ENCODE measurements at regions not wholly inside any gene's neighbourhood (a gene's known extent, or its start where the extent isn't known, plus 50 kb on each side); places are given as distances from the start of the nearest gene placed in this dataset.

DNA sequence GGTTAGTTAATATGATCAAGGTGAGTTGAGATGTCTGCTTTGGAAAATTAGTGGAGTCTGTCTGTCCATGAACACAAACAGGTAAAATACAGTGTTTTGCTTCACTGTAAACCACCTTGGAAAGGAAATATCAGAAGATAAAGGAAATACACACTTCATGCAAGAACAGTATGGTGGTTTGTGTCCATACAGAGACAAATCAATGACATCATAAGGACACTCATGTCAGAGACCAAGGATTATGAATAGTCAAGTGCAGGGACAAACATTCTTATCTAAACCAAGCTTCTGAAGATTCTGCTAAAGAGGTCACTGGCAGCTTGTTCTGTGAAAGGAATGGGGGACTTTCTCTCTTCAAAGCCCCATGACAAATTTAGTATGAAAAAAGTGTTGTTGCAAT is 322.9 kb upstream of the F9 start:
- no peaks in the 10 kb centered on the region for H3K9me3 ChIP-seq (ENCODE audit: control insufficient read depth, low read length)
- H2BK15ac ChIP-seq (ENCODE audit: low read depth, poor library complexity, severe bottlenecking) = no peak overlapping the region
- no peak overlapping the region for H3K4ac ChIP-seq (ENCODE audit: low read depth in 1 of 2, low read length in 2 of 2)

DNA sequence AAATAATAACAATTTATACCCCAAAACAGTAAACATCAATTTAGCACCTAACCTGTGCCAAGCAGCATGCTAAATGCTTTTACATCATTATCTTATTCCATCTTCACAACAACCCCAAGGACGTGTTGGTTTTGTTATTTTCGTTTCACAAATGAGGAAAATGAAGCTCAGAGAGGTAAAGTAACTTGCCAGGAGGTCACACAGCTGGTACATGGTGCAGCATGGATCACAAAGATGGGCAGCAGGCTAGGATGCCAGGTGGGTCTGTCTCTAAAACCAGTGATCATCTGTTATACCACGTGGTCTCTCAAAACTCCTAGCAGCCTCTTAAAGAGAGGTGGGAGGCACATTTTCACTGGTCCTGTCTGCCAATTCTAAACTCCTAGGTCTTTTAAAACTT is 323.6 kb upstream of the F9 start:
- Histone ChIP-seq H2BK120ac (ENCODE audit: low read depth, low read length) (no peak overlapping the region), H4K8ac (ENCODE audit: low read length) (no peak overlapping the region), H2AK5ac (ENCODE audit: low read length, severe bottlenecking) (no peak overlapping the region), H3K23ac (ENCODE audit: low read length in 2 of 2) (no peak overlapping the region), H3K4me2 (ENCODE audit: low read length, poor library complexity, severe bottlenecking) (no peak overlapping the region), H2BK5ac (ENCODE audit: low read depth, low read length, poor library complexity, severe bottlenecking) (no peak overlapping the region), H3K14ac (ENCODE audit: low read length in 2 of 2) (no peak overlapping the region), H3K4ac (ENCODE audit: low read depth in 1 of 2, low read length in 2 of 2) (no peak overlapping the region), H3K36me3 (ENCODE audit: control insufficient read depth in 1 of 2, insufficient read depth in 2 of 2, low read depth in 1 of 2, low read length in 2 of 2) (no peaks in the 10 kb centered on the region), H3K4me1 (ENCODE audit: control insufficient read depth, insufficient read depth, low read depth, low read length) (peaks cover 9% of the 10 kb centered on the region), H3K27me3 (ENCODE audit: control insufficient read depth in 1 of 2, insufficient read depth in 1 of 2, low read length in 2 of 2) (peaks cover 38% of the 10 kb centered on the region in 2 experiments), H2BK12ac (ENCODE audit: low read length in 2 of 2) (no peak overlapping the region), H2AFZ (ENCODE audit: low read depth, low read length) (no peak overlapping the region), H3K4me3 (ENCODE audit: insufficient read depth in 1 of 2, low read depth in 1 of 2, low read length in 2 of 2) (no peak overlapping the region), H2BK15ac (ENCODE audit: low read depth, poor library complexity, severe bottlenecking) (no peak overlapping the region), H3K9ac (ENCODE audit: low read length) (no peak overlapping the region), H3K9me3 (ENCODE audit: control insufficient read depth, low read length) (no peaks in the 10 kb centered on the region), H3K18ac (ENCODE audit: low read depth in 1 of 2, low read length in 2 of 2) (no peak overlapping the region), H3K27ac (ENCODE audit: low read length, poor library complexity, severe bottlenecking) (no peak overlapping the region), H3K79me1 (replicated peaks; ENCODE audit: low read length, poor library complexity, severe bottlenecking) (no peaks in the 10 kb centered on the region), H4K91ac (ENCODE audit: low read length) (no peak overlapping the region)
- no peak for DNase-seq
- 62% methylated on average over 1 of the region's 3 CpGs for WGBS

More for the DNA sequence above, 322.9 kb upstream of the F9 start:
- H3K4me3 ChIP-seq (ENCODE audit: insufficient read depth in 1 of 2, low read depth in 1 of 2, low read length in 2 of 2) = no peak overlapping the region
- no peak overlapping the region for H2BK120ac ChIP-seq (ENCODE audit: low read depth, low read length)
- no peak overlapping the region for H4K91ac ChIP-seq (ENCODE audit: low read length)
- peaks cover 9% of the 10 kb centered on the region for H3K4me1 ChIP-seq (ENCODE audit: control insufficient read depth, insufficient read depth, low read depth, low read length)
- H2AK5ac ChIP-seq (ENCODE audit: low read length, severe bottlenecking) = no peak overlapping the region
- H3K27ac ChIP-seq (ENCODE audit: low read length, poor library complexity, severe bottlenecking) = no peak overlapping the region
- H3K9ac ChIP-seq (ENCODE audit: low read length) = no peak overlapping the region
- peaks cover 36 to 38% of the 10 kb centered on the region in 2 experiments for H3K27me3 ChIP-seq (ENCODE audit: control insufficient read depth in 1 of 2, insufficient read depth in 1 of 2, low read length in 2 of 2)
- H2BK5ac ChIP-seq (ENCODE audit: low read depth, low read length, poor library complexity, severe bottlenecking) = no peak overlapping the region
- H2AFZ ChIP-seq (ENCODE audit: low read depth, low read length) = no peak overlapping the region
- H3K23ac ChIP-seq (ENCODE audit: low read length in 2 of 2) = no peak overlapping the region
- H3K79me1 ChIP-seq (replicated peaks; ENCODE audit: low read length, poor library complexity, severe bottlenecking) = no peaks in the 10 kb centered on the region
- no peak overlapping the region for H3K4me2 ChIP-seq (ENCODE audit: low read length, poor library complexity, severe bottlenecking)
- no peak overlapping the region for H3K18ac ChIP-seq (ENCODE audit: low read depth in 1 of 2, low read length in 2 of 2)
- no peak overlapping the region for H4K8ac ChIP-seq (ENCODE audit: low read length)
- H2BK12ac ChIP-seq (ENCODE audit: low read length in 2 of 2) = no peak overlapping the region
- no peak overlapping the region for H3K14ac ChIP-seq (ENCODE audit: low read length in 2 of 2)
- no peak for DNase-seq
- no peaks in the 10 kb centered on the region for H3K36me3 ChIP-seq (ENCODE audit: control insufficient read depth in 1 of 2, insufficient read depth in 2 of 2, low read depth in 1 of 2, low read length in 2 of 2)

DNA sequence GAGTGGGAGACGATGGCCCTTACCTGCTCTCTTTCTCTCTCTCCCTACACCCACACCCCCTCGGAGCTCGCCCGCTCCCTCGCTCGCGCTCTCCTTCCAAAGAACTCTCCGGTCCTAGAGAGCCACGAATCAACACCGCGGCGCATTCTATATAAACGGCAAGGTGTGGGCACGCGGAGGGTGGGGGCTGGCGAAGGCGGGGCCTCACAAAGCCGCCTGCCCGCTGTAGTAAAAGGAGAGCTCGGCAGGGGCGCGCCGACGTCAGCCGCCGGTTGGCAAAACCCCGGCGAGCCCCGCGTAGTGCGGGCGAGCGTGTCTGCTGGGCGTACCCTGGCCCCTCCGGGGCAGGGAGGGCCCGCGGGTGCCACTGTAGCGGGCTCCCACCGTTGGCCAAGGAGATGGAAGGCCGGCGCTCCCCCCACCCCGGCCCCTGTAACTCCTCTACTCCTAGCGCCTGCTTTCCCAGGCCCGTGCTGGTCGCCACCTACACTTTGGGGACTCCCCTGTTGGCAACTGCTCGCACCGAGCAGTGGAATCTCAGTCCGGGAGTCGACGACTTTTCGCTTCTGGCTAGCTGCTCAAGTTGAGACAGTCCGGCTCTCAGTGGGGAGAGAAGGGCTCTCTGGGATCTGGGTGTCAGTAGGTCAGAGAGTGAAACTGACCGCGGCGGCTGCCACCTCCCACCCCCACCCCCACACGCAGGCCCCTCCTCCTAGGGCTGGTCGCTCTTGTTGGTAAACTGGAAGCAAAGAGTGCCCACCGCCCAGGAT is 325.5 kb upstream of the F9 start:
- no peak for DNase-seq
- Histone ChIP-seq H2AFZ (ENCODE audit: low read depth, low read length) (no peak overlapping the region), H3K14ac (ENCODE audit: low read length in 2 of 2) (no peak overlapping the region), H2BK15ac (ENCODE audit: low read depth, poor library complexity, severe bottlenecking) (no peak overlapping the region), H3K27me3 (ENCODE audit: control insufficient read depth in 1 of 2, insufficient read depth in 1 of 2, low read length in 2 of 2) (peaks cover 33 to 34% of the 10 kb centered on the region in 2 experiments), H3K9me3 (ENCODE audit: control insufficient read depth, low read length) (no peaks in the 10 kb centered on the region), H4K91ac (ENCODE audit: low read length) (no peak overlapping the region), H4K8ac (ENCODE audit: low read length) (no peak overlapping the region), H3K23ac (ENCODE audit: low read length in 2 of 2) (no peak overlapping the region), H3K4ac (ENCODE audit: low read depth in 1 of 2, low read length in 2 of 2) (no peak overlapping the region), H2AK5ac (ENCODE audit: low read length, severe bottlenecking) (no peak overlapping the region), H3K4me3 (ENCODE audit: insufficient read depth in 1 of 2, low read depth in 1 of 2, low read length in 2 of 2) (peak overlapping the region; percentile 32 to 77), H3K36me3 (ENCODE audit: control insufficient read depth in 1 of 2, insufficient read depth in 2 of 2, low read depth in 1 of 2, low read length in 2 of 2) (no peaks in the 10 kb centered on the region), H3K27ac (ENCODE audit: low read length, poor library complexity, severe bottlenecking) (no peak overlapping the region), H2BK120ac (ENCODE audit: low read depth, low read length) (no peak overlapping the region), H3K9ac (ENCODE audit: low read length) (peak overlapping the region; percentile 75), H2BK5ac (ENCODE audit: low read depth, low read length, poor library complexity, severe bottlenecking) (no peak overlapping the region), H3K79me1 (replicated peaks; ENCODE audit: low read length, poor library complexity, severe bottlenecking) (no peaks in the 10 kb centered on the region), H3K4me1 (ENCODE audit: control insufficient read depth, insufficient read depth, low read depth, low read length) (peaks cover 9% of the 10 kb centered on the region), H3K18ac (ENCODE audit: low read depth in 1 of 2, low read length in 2 of 2) (no peak overlapping the region), H3K4me2 (ENCODE audit: low read length, poor library complexity, severe bottlenecking) (peak overlapping the region; percentile 83), H2BK12ac (ENCODE audit: low read length in 2 of 2) (no peak overlapping the region)
- 2% methylated on average over 30 of the region's 58 CpGs for WGBS

DNA sequence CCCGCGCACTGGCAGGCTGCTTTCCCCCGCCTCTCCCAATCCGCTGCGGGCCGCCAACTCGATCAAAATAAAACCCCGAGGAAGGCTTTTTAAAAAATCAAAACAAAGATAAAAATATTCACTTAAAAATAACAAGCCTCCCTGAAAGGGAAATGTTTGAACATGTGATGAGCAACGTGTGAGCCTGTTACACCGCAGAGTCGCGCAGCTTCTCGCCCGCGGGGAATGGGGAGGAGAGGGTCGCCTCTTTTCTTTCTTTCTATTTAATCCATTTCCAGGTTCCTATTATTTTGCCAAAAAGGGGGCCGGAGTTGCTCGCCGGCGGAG is 326.0 kb upstream of the F9 start:
- Histone ChIP-seq H3K4me2 (ENCODE audit: low read length, poor library complexity, severe bottlenecking) (peak overlapping the region; percentile 83), H3K4me3 (ENCODE audit: insufficient read depth in 1 of 2, low read depth in 1 of 2, low read length in 2 of 2) (peak overlapping the region; percentile 52 to 77), H4K91ac (ENCODE audit: low read length) (no peak overlapping the region), H2AFZ (ENCODE audit: low read depth, low read length) (no peak overlapping the region), H2AK5ac (ENCODE audit: low read length, severe bottlenecking) (no peak overlapping the region), H3K9ac (ENCODE audit: low read length) (peak overlapping the region; percentile 75), H3K9me3 (ENCODE audit: control insufficient read depth, low read length) (no peaks in the 10 kb centered on the region), H3K4ac (ENCODE audit: low read depth in 1 of 2, low read length in 2 of 2) (no peak overlapping the region), H3K36me3 (ENCODE audit: control insufficient read depth in 1 of 2, insufficient read depth in 2 of 2, low read depth in 1 of 2, low read length in 2 of 2) (no peaks in the 10 kb centered on the region), H3K27me3 (ENCODE audit: control insufficient read depth in 1 of 2, insufficient read depth in 1 of 2, low read length in 2 of 2) (peaks cover 33 to 34% of the 10 kb centered on the region in 2 experiments), H3K4me1 (ENCODE audit: control insufficient read depth, insufficient read depth, low read depth, low read length) (peaks cover 9% of the 10 kb centered on the region), H2BK12ac (ENCODE audit: low read length in 2 of 2) (no peak overlapping the region), H3K18ac (ENCODE audit: low read depth in 1 of 2, low read length in 2 of 2) (no peak overlapping the region), H3K23ac (ENCODE audit: low read length in 2 of 2) (no peak overlapping the region), H3K79me1 (replicated peaks; ENCODE audit: low read length, poor library complexity, severe bottlenecking) (no peaks in the 10 kb centered on the region), H2BK120ac (ENCODE audit: low read depth, low read length) (no peak overlapping the region), H3K27ac (ENCODE audit: low read length, poor library complexity, severe bottlenecking) (no peak overlapping the region), H4K8ac (ENCODE audit: low read length) (no peak overlapping the region), H2BK15ac (ENCODE audit: low read depth, poor library complexity, severe bottlenecking) (no peak overlapping the region), H2BK5ac (ENCODE audit: low read depth, low read length, poor library complexity, severe bottlenecking) (no peak overlapping the region), H3K14ac (ENCODE audit: low read length in 2 of 2) (no peak overlapping the region)
- 0% methylated on average over 10 of the region's 20 CpGs for WGBS
- DNase-seq = no peak
